B cell (primary cell): ENCODE measurements at regions not wholly inside any gene's neighbourhood (a gene's known extent, or its start where the extent isn't known, plus 50 kb on each side); places are given as distances from the start of the nearest gene placed in this dataset.

Experiments
- EZH2 ChIP-seq: IDR thresholded peaks from 2 replicates; pipeline ENCODE4 v1.6.1; 2012; ENCODE audit warnings: borderline replicate concordance, low read depth, mild to moderate bottlenecking, moderate library complexity, low read length; ENCODE audit not compliant: insufficient read depth, poor library complexity, severe bottlenecking
- TF ChIP-seq, protein P1 (sequence below): fragments of 200-600 bp; IDR thresholded peaks from one replicate; pipeline ENCODE4 v1.8.0; 2022; ENCODE audit warnings: antibody characterized with exemption, mild to moderate bottlenecking

DNA sequence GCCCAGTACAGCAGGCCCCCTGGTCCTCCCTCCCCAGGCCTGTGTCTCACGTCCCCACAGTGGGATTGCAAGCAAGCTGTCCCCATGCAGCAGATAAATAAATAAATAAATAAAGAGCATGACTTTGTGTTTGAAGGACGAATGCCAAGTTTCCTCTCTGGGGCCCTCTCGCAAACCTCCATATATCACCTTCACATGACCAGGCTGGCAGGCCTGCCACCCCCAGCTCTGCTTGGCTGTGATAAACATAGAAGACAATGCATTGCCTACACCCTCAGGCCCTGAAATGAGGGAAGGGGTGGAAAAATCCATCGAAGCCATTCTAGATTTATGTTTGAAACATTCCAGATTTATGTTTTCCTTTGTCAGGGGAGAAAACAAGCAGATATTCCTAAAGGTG is 107.3 kb downstream of the CCT6B start:
- TF ChIP-seq, protein P1, sequence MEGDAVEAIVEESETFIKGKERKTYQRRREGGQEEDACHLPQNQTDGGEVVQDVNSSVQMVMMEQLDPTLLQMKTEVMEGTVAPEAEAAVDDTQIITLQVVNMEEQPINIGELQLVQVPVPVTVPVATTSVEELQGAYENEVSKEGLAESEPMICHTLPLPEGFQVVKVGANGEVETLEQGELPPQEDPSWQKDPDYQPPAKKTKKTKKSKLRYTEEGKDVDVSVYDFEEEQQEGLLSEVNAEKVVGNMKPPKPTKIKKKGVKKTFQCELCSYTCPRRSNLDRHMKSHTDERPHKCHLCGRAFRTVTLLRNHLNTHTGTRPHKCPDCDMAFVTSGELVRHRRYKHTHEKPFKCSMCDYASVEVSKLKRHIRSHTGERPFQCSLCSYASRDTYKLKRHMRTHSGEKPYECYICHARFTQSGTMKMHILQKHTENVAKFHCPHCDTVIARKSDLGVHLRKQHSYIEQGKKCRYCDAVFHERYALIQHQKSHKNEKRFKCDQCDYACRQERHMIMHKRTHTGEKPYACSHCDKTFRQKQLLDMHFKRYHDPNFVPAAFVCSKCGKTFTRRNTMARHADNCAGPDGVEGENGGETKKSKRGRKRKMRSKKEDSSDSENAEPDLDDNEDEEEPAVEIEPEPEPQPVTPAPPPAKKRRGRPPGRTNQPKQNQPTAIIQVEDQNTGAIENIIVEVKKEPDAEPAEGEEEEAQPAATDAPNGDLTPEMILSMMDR: no peak
- TF ChIP-seq EZH2: no peak
